HEK293 (cell line): ENCODE measurements at regions not wholly inside any gene's neighbourhood (a gene's known extent, or its start where the extent isn't known, plus 50 kb on each side); places are given as distances from the start of the nearest gene placed in this dataset.
A peak's percentile ranks its signal among the peaks of the same experiment; 100 is the strongest.

ENCODE experiments used
- CTCF ChIA-PET: fragments of 350-600 bp; formaldehyde crosslinking; extraction: SDS; loops from one replicate; lab custom pipeline; 2021; ENCODE audit warnings: antibody characterized with exemption; lab: Yijun Ruan, JAX
- POLR2A ChIA-PET: fragments of 300-600 bp; formaldehyde crosslinking; extraction: SDS; loops from one replicate; lab custom pipeline; 2020; ENCODE audit warnings: antibody characterized with exemption, inconsistent platforms; lab: Yijun Ruan, JAX
- H3K27ac ChIP-seq: fragments of 200-500 bp; sonication (Bioruptor generic); 2 replicates; pipeline ENCODE4 v1.5.1; 2014; ENCODE audit warnings: low read depth, low read length, control low read depth, inconsistent platforms; ENCODE audit errors: extremely low read depth
- H3K36me3 ChIP-seq, 2 experiments: fragments of 200-500 bp in 1 of 2; sonication (Bioruptor generic) in 1 of 2; 1 replicate in 1 of 2; 2 replicates in 1 of 2; pipeline ENCODE4 v1.5.1; 2014 to 2017; ENCODE audit warnings: inconsistent platforms in 2 of 2, low read length in 2 of 2; ENCODE audit not compliant: control insufficient read depth in 2 of 2, insufficient read depth in 1 of 2
- H3K4me1 ChIP-seq: fragments of 200-500 bp; sonication (Bioruptor generic); 2 replicates; pipeline ENCODE4 v1.5.1; 2014; ENCODE audit warnings: mild to moderate bottlenecking, low read length, inconsistent platforms; ENCODE audit not compliant: control insufficient read depth, insufficient read depth
- H3K4me3 ChIP-seq: 2 replicates; pipeline ENCODE4 v1.5.1; 2011; ENCODE audit warnings: low read depth, mild to moderate bottlenecking, control low read depth, low read length, moderate library complexity
- H3K9me3 ChIP-seq: fragments of 200-500 bp; sonication (Bioruptor generic); 2 replicates; pipeline ENCODE4 v1.5.1; 2014; ENCODE audit warnings: low read depth, low read length, inconsistent platforms; ENCODE audit not compliant: control insufficient read depth, insufficient read depth
- EGR2 ChIP-seq: fragments of 450-650 bp; formaldehyde crosslinking; IDR thresholded peaks from 2 replicates; pipeline ENCODE4 v1.5.1; 2016; ENCODE audit warnings: low read depth, missing biosample characterization, missing genetic modification characterization
- KLF9 ChIP-seq: fragments of 450-650 bp; formaldehyde crosslinking; IDR thresholded peaks from 2 replicates; pipeline ENCODE4 v1.5.1; 2016; ENCODE audit warnings: missing biosample characterization, missing genetic modification characterization, low read depth
- MEIS1 ChIP-seq: sonication (generic); formaldehyde crosslinking; IDR thresholded peaks from 2 replicates; pipeline ENCODE4 v1.8.1; 2022; ENCODE audit warnings: missing genetic modification reagents, mild to moderate bottlenecking, borderline replicate concordance
- MZF1 ChIP-seq: fragments of 450-650 bp; formaldehyde crosslinking; IDR thresholded peaks from 2 replicates; pipeline ENCODE4 v1.5.1; 2017; ENCODE audit warnings: missing biosample characterization, missing genetic modification characterization, borderline replicate concordance
- ZBTB11 ChIP-seq: fragments of 450-650 bp; formaldehyde crosslinking; conservative IDR thresholded peaks from 2 replicates; pipeline ENCODE4 v1.5.1; 2016; ENCODE audit warnings: low read depth, missing biosample characterization, missing genetic modification characterization
- ZBTB7A ChIP-seq: fragments of 450-650 bp; formaldehyde crosslinking; IDR thresholded peaks from 2 replicates; pipeline ENCODE4 v1.5.1; 2016; ENCODE audit warnings: low read depth, missing biosample characterization, missing genetic modification characterization
- ZNF10 ChIP-seq: fragments of 450-650 bp; formaldehyde crosslinking; IDR thresholded peaks from 2 replicates; pipeline ENCODE4 v1.5.1; 2017; ENCODE audit warnings: missing biosample characterization, missing genetic modification characterization
- ZNF112 ChIP-seq: fragments of 450-650 bp; formaldehyde crosslinking; IDR thresholded peaks from 2 replicates; pipeline ENCODE4 v1.5.0; 2017; ENCODE audit warnings: missing biosample characterization, missing genetic modification characterization
- ZNF121 ChIP-seq: fragments of 450-650 bp; formaldehyde crosslinking; IDR thresholded peaks from 2 replicates; pipeline ENCODE4 v1.5.1; 2016; ENCODE audit warnings: missing biosample characterization, missing genetic modification characterization
- ZNF140 ChIP-seq: fragments of 450-650 bp; formaldehyde crosslinking; IDR thresholded peaks from 2 replicates; pipeline ENCODE4 v1.5.1; 2016; ENCODE audit warnings: missing biosample characterization, missing genetic modification characterization
- ZNF169 ChIP-seq: fragments of 450-650 bp; formaldehyde crosslinking; IDR thresholded peaks from 2 replicates; pipeline ENCODE4 v1.5.1; 2016; ENCODE audit warnings: missing biosample characterization, missing genetic modification characterization
- ZNF341 ChIP-seq: fragments of 450-650 bp; formaldehyde crosslinking; IDR thresholded peaks from 2 replicates; pipeline ENCODE4; 2016; ENCODE audit warnings: low read depth, missing biosample characterization, missing genetic modification characterization
- ZNF394 ChIP-seq: fragments of 450-650 bp; formaldehyde crosslinking; IDR thresholded peaks from 2 replicates; pipeline ENCODE4 v1.5.1; 2016; ENCODE audit warnings: missing biosample characterization, missing genetic modification characterization, mild to moderate bottlenecking, moderate library complexity, borderline replicate concordance
- ZNF426 ChIP-seq: fragments of 450-650 bp; formaldehyde crosslinking; IDR thresholded peaks from 2 replicates; pipeline ENCODE4 v1.5.1; 2017; ENCODE audit warnings: missing biosample characterization, missing genetic modification characterization, mild to moderate bottlenecking, inconsistent platforms, moderate library complexity
- ZNF514 ChIP-seq: fragments of 450-650 bp; formaldehyde crosslinking; IDR thresholded peaks from 2 replicates; pipeline ENCODE4 v1.5.1; 2016; ENCODE audit warnings: missing biosample characterization, missing genetic modification characterization
- ZNF529 ChIP-seq: fragments of 450-650 bp; formaldehyde crosslinking; IDR thresholded peaks from 2 replicates; pipeline ENCODE4 v1.5.1; 2017; ENCODE audit warnings: missing genetic modification characterization, missing biosample characterization; ENCODE audit not compliant: insufficient replicate concordance
- ZNF555 ChIP-seq: fragments of 450-650 bp; formaldehyde crosslinking; conservative IDR thresholded peaks from 2 replicates; pipeline ENCODE4 v1.5.1; 2017; ENCODE audit warnings: missing biosample characterization, mild to moderate bottlenecking, missing genetic modification characterization, inconsistent platforms
- ZNF560 ChIP-seq: fragments of 450-650 bp; formaldehyde crosslinking; IDR thresholded peaks from 2 replicates; pipeline ENCODE4 v1.5.1; 2017; ENCODE audit warnings: missing biosample characterization, missing genetic modification characterization, borderline replicate concordance
- ZNF561 ChIP-seq: fragments of 450-650 bp; IDR thresholded peaks from 2 replicates; pipeline ENCODE4 v1.5.1; 2018; ENCODE audit warnings: missing biosample characterization, missing genetic modification characterization, borderline replicate concordance
- ZNF596 ChIP-seq: fragments of 450-650 bp; IDR thresholded peaks from 2 replicates; pipeline ENCODE4 v1.5.0; 2018; ENCODE audit warnings: missing biosample characterization, mild to moderate bottlenecking, missing genetic modification characterization, moderate library complexity
- ZNF623 ChIP-seq: fragments of 450-650 bp; formaldehyde crosslinking; IDR thresholded peaks from 2 replicates; pipeline ENCODE4 v1.5.1; 2016; ENCODE audit warnings: missing biosample characterization, missing genetic modification characterization
- ZNF626 ChIP-seq: fragments of 450-650 bp; sonication (Bioruptor Pico); formaldehyde crosslinking; IDR thresholded peaks from 2 replicates; pipeline ENCODE4 v1.5.1; 2018; ENCODE audit warnings: missing biosample characterization, missing genetic modification characterization, inconsistent platforms
- TF ChIP-seq, protein P1 (sequence below): fragments of 450-650 bp; formaldehyde crosslinking; conservative IDR thresholded peaks from 2 replicates; pipeline ENCODE4 v1.5.1; 2016; ENCODE audit warnings: low read depth, missing biosample characterization, missing genetic modification characterization

GRCh38 chr10:60591119-60591518, 187.2 kb upstream of the CDK1 start:
- TF ChIP-seq, protein P1, sequence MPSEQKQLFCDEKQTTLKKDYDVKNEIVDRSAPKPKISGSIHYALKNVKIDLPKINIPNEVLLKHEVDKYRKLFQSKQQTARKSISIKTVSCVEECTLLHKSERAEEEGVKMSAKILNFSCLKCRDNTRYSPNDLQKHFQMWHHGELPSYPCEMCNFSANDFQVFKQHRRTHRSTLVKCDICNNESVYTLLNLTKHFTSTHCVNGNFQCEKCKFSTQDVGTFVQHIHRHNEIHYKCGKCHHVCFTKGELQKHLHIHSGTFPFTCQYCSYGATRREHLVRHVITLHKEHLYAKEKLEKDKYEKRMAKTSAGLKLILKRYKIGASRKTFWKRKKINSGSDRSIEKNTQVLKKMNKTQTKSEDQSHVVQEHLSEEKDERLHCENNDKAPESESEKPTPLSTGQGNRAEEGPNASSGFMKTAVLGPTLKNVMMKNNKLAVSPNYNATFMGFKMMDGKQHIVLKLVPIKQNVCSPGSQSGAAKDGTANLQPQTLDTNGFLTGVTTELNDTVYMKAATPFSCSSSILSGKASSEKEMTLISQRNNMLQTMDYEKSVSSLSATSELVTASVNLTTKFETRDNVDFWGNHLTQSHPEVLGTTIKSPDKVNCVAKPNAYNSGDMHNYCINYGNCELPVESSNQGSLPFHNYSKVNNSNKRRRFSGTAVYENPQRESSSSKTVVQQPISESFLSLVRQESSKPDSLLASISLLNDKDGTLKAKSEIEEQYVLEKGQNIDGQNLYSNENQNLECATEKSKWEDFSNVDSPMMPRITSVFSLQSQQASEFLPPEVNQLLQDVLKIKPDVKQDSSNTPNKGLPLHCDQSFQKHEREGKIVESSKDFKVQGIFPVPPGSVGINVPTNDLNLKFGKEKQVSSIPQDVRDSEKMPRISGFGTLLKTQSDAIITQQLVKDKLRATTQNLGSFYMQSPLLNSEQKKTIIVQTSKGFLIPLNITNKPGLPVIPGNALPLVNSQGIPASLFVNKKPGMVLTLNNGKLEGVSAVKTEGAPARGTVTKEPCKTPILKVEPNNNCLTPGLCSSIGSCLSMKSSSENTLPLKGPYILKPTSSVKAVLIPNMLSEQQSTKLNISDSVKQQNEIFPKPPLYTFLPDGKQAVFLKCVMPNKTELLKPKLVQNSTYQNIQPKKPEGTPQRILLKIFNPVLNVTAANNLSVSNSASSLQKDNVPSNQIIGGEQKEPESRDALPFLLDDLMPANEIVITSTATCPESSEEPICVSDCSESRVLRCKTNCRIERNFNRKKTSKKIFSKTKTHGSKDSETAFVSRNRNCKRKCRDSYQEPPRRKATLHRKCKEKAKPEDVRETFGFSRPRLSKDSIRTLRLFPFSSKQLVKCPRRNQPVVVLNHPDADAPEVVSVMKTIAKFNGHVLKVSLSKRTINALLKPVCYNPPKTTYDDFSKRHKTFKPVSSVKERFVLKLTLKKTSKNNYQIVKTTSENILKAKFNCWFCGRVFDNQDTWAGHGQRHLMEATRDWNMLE: peak; percentile 71; the same call in 1 of the 2 replicates
- TF ChIP-seq ZNF426 (tag by site-specific recombination) (peak; percentile 54), ZNF623 (tag by site-specific recombination) (peak; percentile 44), ZNF112 (tag by site-specific recombination) (no peak), ZBTB11 (tag by site-specific recombination) (peak; percentile 55), ZNF555 (tag by site-specific recombination) (peak; percentile 31), ZNF394 (tag by site-specific recombination) (peak; percentile 79; the same call in 1 of the 2 replicates), ZNF140 (tag by site-specific recombination) (0 out of 2 replicates have a peak, but pooled peaks have one; percentile 32), ZNF121 (tag by site-specific recombination) (no peak)
- POLR2A ChIA-PET: no interaction called here
- CTCF ChIA-PET: no interaction called here
- Histone ChIP-seq H3K9me3 (no peaks in the 10 kb centered on the region), H3K4me3 (no peak overlapping the region), H3K27ac (no peak overlapping the region), H3K36me3 (no peaks in the 10 kb centered on the region), H3K4me1 (peaks cover 2% of the 10 kb centered on the region; the same call in 1 of the 2 replicates)

- Histone ChIP-seq H3K36me3 (no peaks in the 10 kb centered on the region), H3K27ac (no peak overlapping the region), H3K4me3 (no peak overlapping the region), H3K9me3 (no peaks in the 10 kb centered on the region), H3K4me1 (no peaks in the 10 kb centered on the region)
- ChIA-PET CTCF (interaction anchor here (0.6 kb wide), 1 partner anchor 154 kb away, joined by 3 read pairs; no protein-coding TSS in a partner anchor), POLR2A (no interaction called here)
- no peak for TF ChIP-seq ZNF529 (tag by site-specific recombination)
- TF ChIP-seq ZNF169 (tag by site-specific recombination): no peak
- TF ChIP-seq ZNF626 (tag by site-specific recombination): no peak
- no peak for TF ChIP-seq ZNF596
- TF ChIP-seq ZNF560 (tag by site-specific recombination): no peak
- no peak for TF ChIP-seq ZNF561
- TF ChIP-seq EGR2 (tag by site-specific recombination): no peak
- no peak for TF ChIP-seq ZNF10 (tag by site-specific recombination)
- TF ChIP-seq MEIS1 (CRISPR knock-in tag): no peak
- no peak for TF ChIP-seq MZF1
- no peak for TF ChIP-seq ZBTB7A
- TF ChIP-seq ZNF341 (tag by site-specific recombination): no peak
- no peak for TF ChIP-seq ZNF514 (tag by site-specific recombination)
- no peak for TF ChIP-seq KLF9 (tag by site-specific recombination)
Measured at GRCh38 chr10:60589376-60589775, 188.9 kb upstream of the CDK1 start.
